ENCODE measurements at regions not wholly inside any gene's neighbourhood (a gene's known extent, or its start where the extent isn't known, plus 50 kb on each side); places are given as distances from the start of the nearest gene placed in this dataset.

DNA sequence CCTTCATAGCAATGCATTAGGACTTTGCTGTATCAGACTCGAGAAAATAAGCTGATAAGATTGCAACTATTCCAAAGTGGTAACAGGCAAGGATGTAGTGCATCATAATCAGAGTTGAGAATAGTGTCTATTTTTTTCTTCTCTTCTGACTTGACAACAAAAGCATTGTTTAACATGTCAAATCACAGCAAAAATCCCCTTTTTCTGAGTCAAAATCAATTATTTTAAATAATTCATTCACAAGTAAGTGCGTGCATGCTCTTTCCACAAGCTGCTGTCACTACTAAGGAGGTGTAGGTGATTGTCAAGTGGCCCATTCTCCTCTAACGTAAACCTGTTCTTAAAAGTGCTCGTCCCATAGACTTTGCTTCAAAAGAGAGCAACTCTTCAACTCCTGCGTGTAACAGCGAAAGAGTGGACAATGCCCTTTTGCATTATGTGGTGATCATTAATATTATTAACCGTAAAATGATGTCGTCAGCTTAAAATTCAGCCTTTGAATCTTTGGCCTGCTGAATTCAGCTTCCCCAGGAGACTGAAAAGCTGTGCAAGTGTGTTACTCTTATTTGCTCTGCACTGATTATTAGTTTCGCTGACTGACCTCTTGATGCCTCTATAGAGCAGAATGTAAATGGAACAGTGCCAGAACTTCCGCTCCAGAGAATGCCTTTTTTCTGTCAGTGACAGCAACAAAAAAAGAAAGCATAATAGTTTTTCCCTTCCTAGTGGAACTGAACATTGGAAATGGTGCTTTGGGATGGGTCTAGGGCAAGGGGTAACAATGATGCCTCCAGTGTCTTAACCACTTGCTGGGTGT lies 680.8 kb upstream of the SEMA6A start:
- Histone ChIP-seq H3K36me3 (replicated peaks; ENCODE audit: low read depth, low read length) (no peaks in the 10 kb centered on the region), H4K20me1 (ENCODE audit: insufficient read depth, low read length) (no peaks in the 10 kb centered on the region), H3K9me3 (ENCODE audit: insufficient read depth, low read length) (no peaks in the 10 kb centered on the region), H3K27ac (ENCODE audit: low read length) (no peak overlapping the region), H3K4me2 (ENCODE audit: low read length) (no peak overlapping the region), H3K27me3 (ENCODE audit: low read depth, low read length) (no peaks in the 10 kb centered on the region), H3K9ac (ENCODE audit: low read length) (no peak overlapping the region), H3K79me2 (ENCODE audit: low read length) (no peaks in the 10 kb centered on the region), H3K4me3 (ENCODE audit: low read length) (no peak overlapping the region), H3K4me1 (ENCODE audit: low read length) (no peaks in the 10 kb centered on the region), H2AFZ (ENCODE audit: low read depth, low read length) (no peak overlapping the region)
- no peak for TF ChIP-seq EZH2phosphoT487 (IDR thresholded peaks at IDR 0.05; ENCODE audit: low read depth)
- TF ChIP-seq, protein P1, sequence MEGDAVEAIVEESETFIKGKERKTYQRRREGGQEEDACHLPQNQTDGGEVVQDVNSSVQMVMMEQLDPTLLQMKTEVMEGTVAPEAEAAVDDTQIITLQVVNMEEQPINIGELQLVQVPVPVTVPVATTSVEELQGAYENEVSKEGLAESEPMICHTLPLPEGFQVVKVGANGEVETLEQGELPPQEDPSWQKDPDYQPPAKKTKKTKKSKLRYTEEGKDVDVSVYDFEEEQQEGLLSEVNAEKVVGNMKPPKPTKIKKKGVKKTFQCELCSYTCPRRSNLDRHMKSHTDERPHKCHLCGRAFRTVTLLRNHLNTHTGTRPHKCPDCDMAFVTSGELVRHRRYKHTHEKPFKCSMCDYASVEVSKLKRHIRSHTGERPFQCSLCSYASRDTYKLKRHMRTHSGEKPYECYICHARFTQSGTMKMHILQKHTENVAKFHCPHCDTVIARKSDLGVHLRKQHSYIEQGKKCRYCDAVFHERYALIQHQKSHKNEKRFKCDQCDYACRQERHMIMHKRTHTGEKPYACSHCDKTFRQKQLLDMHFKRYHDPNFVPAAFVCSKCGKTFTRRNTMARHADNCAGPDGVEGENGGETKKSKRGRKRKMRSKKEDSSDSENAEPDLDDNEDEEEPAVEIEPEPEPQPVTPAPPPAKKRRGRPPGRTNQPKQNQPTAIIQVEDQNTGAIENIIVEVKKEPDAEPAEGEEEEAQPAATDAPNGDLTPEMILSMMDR (IDR thresholded peaks at IDR 0.05; ENCODE audit: low read depth, low read length): no peak

DNA sequence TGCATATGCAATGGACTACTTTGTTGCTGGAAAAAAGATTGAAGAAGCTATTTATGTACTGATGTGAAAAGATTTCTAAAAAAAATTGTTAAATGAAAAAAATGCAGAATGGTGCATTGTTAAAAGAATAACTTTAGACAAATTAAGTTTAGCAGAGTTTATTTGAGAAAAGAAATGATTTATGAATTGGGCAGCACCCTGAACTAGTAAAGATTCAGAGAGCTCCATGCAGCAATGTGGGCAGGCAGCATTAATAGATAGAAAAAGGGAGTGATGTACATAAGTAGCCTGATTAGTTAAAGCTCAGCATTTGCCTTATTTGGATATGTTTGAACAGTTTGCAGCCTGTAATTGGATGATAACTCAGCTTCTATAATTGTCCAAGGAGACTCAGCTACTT lies 677.9 kb upstream of the SEMA6A start:
- no peak for TF ChIP-seq EZH2phosphoT487 (IDR thresholded peaks at IDR 0.05; ENCODE audit: low read depth)
- TF ChIP-seq, protein P1 (IDR thresholded peaks at IDR 0.05; ENCODE audit: low read depth, low read length): no peak
- Histone ChIP-seq H2AFZ (ENCODE audit: low read depth, low read length) (no peak overlapping the region), H3K79me2 (ENCODE audit: low read length) (no peaks in the 10 kb centered on the region), H3K4me1 (ENCODE audit: low read length) (no peaks in the 10 kb centered on the region), H3K9me3 (ENCODE audit: insufficient read depth, low read length) (no peaks in the 10 kb centered on the region), H3K27ac (ENCODE audit: low read length) (no peak overlapping the region), H3K27me3 (ENCODE audit: low read depth, low read length) (no peaks in the 10 kb centered on the region), H3K9ac (ENCODE audit: low read length) (no peak overlapping the region), H3K4me2 (ENCODE audit: low read length) (no peak overlapping the region), H3K4me3 (ENCODE audit: low read length) (no peak overlapping the region), H4K20me1 (ENCODE audit: insufficient read depth, low read length) (no peaks in the 10 kb centered on the region), H3K36me3 (replicated peaks; ENCODE audit: low read depth, low read length) (no peaks in the 10 kb centered on the region)

DNA sequence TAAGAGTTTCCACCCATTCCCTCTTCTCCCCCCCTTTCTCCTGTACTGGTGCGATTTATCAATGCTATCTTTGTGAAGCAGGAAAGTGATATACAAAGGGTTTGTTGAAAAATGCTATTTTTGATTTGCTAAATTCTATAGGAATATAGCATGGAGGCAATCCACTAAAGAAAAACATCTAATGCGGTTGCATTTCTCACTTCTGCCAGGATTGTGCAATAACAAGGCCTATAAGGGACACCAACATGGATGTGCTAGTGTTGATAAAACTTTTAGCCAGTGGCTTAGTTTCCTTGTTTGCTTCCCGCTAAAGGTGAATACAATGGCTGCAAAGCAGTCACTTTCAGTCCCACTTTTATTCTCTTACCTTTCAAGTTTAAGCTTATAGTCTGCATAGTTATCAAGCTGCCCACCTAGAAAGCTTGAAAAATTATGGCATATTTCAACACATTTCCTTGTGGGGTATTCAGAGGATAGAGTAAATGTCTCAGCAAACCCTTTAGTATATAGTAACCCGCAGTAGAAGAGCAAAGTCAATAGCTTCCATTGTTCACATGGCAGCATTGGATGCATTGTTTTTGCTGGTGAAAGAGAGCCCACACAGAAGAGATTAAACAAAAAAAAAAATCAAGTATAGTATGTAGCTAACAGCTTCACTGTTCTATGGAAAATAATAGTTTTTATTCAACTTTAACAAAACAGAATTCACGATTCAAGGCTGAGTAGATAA lies 674.6 kb upstream of the SEMA6A start:
- Histone ChIP-seq H3K27ac (ENCODE audit: low read length) (no peak overlapping the region), H3K27me3 (ENCODE audit: low read depth, low read length) (no peaks in the 10 kb centered on the region), H3K4me3 (ENCODE audit: low read length) (no peak overlapping the region), H4K20me1 (ENCODE audit: insufficient read depth, low read length) (no peaks in the 10 kb centered on the region), H3K4me1 (ENCODE audit: low read length) (peaks cover 19% of the 10 kb centered on the region), H3K9me3 (ENCODE audit: insufficient read depth, low read length) (no peaks in the 10 kb centered on the region), H3K36me3 (replicated peaks; ENCODE audit: low read depth, low read length) (no peaks in the 10 kb centered on the region), H2AFZ (ENCODE audit: low read depth, low read length) (no peak overlapping the region), H3K79me2 (ENCODE audit: low read length) (no peaks in the 10 kb centered on the region), H3K9ac (ENCODE audit: low read length) (no peak overlapping the region), H3K4me2 (ENCODE audit: low read length) (no peak overlapping the region)
- TF ChIP-seq EZH2phosphoT487 (IDR thresholded peaks at IDR 0.05; ENCODE audit: low read depth): no peak
- TF ChIP-seq, protein P1 (IDR thresholded peaks at IDR 0.05; ENCODE audit: low read depth, low read length): no peak

DNA sequence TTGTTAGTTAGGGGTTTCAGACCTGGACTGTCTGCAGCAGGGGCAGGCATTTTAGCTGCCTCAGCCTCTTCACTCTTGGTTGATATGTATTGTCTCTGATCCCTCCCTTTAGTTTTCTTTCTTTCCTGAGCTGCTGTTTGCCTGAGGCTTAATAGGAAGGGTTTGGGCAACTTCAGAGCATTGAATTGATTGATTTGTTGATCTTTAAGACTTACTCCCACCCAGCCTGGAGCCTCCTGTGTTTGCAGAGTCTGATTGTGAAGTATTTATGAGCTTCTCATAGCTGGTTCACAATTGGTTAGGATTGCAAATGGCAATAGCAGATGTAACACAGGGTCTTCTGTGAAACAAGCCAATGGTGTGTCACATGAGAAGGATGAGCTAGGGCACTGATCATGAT lies 671.8 kb upstream of the SEMA6A start:
- H3K27me3 ChIP-seq (ENCODE audit: low read depth, low read length): no peaks in the 10 kb centered on the region
- no peaks in the 10 kb centered on the region for H3K79me2 ChIP-seq (ENCODE audit: low read length)
- no peak overlapping the region for H3K4me3 ChIP-seq (ENCODE audit: low read length)
- H3K4me2 ChIP-seq (ENCODE audit: low read length): no peak overlapping the region
- no peaks in the 10 kb centered on the region for H4K20me1 ChIP-seq (ENCODE audit: insufficient read depth, low read length)
- TF ChIP-seq, protein P1 (IDR thresholded peaks at IDR 0.05; ENCODE audit: low read depth, low read length): no peak
- TF ChIP-seq EZH2phosphoT487 (IDR thresholded peaks at IDR 0.05; ENCODE audit: low read depth): no peak
- H2AFZ ChIP-seq (ENCODE audit: low read depth, low read length): no peak overlapping the region
- peaks cover 46% of the 10 kb centered on the region for H3K4me1 ChIP-seq (ENCODE audit: low read length)
- H3K9ac ChIP-seq (ENCODE audit: low read length): no peak overlapping the region
- H3K27ac ChIP-seq (ENCODE audit: low read length): no peak overlapping the region
- H3K36me3 ChIP-seq (replicated peaks; ENCODE audit: low read depth, low read length): peaks cover 4% of the 10 kb centered on the region
- peaks cover 4% of the 10 kb centered on the region for H3K9me3 ChIP-seq (ENCODE audit: insufficient read depth, low read length)

Data from OCI-LY3 (cell line).